SK-N-SH (cell line): ENCODE measurements at regions not wholly inside any gene's neighbourhood (a gene's known extent, or its start where the extent isn't known, plus 50 kb on each side); places are given as distances from the start of the nearest gene placed in this dataset.

ENCODE experiments used
- CTCF ChIA-PET: fragments of 300-600, 350-600 bp; formaldehyde crosslinking; extraction: SDS; loops from one replicate; lab custom pipeline; 2021; lab: Yijun Ruan, JAX
- POLR2A ChIA-PET: fragments of 350-600 bp; sonication (Branson Sonifier 250); formaldehyde crosslinking; extraction: SDS; loops from one replicate; lab custom pipeline; 2020; ENCODE audit warnings: antibody characterized with exemption, inconsistent platforms; lab: Yijun Ruan, JAX
- DNase-seq: peaks from one replicate; pipeline ENCODE4 v3.0.0; 2012
- H2AFZ ChIP-seq: fragments of 200-600 bp; sonication (generic); 2 replicates; pipeline ENCODE4 v1.8.1; 2016; ENCODE audit warnings: antibody characterized with exemption, mild to moderate bottlenecking, low read depth
- H3F3A ChIP-seq: fragments of 200-600 bp; sonication (generic); replicated peaks from 2 replicates; pipeline ENCODE3; 2016; ENCODE audit warnings: antibody characterized with exemption, mild to moderate bottlenecking; ENCODE audit not compliant: insufficient read depth
- H3K27ac ChIP-seq, 2 experiments: fragments of 200-500 bp in 1 of 2; fragments of 200-600 bp in 1 of 2; sonication (Bioruptor generic) in 1 of 2; sonication (generic), shearing (Covaris generic) in 1 of 2; 2 replicates each; pipeline versions ENCODE4 v1.5.1 to v1.6.1; 2014 to 2016; ENCODE audit warnings: low read depth in 2 of 2, inconsistent platforms in 1 of 2, low read length in 1 of 2, mild to moderate bottlenecking in 1 of 2, mixed read lengths in 1 of 2
- H3K27me3 ChIP-seq: fragments of 200-600 bp; sonication (generic), shearing (Covaris generic); 2 replicates; pipeline ENCODE4 v1.6.1; 2016; ENCODE audit warnings: mixed run types; ENCODE audit not compliant: insufficient read depth
- H3K36me3 ChIP-seq, 2 experiments: fragments of 200-500 bp in 1 of 2; fragments of 200-600 bp in 1 of 2; sonication (Bioruptor generic) in 1 of 2; sonication (generic) in 1 of 2; replicated peaks in 1 of 2; 2 replicates each; pipeline versions ENCODE3 to v1.5.1; 2014 to 2016; ENCODE audit warnings: low read length in 1 of 2, mild to moderate bottlenecking in 1 of 2; ENCODE audit not compliant: insufficient read depth in 2 of 2, control insufficient read depth in 1 of 2
- H3K4me1 ChIP-seq, 2 experiments: fragments of 200-500 bp in 1 of 2; fragments of 200-600 bp in 1 of 2; sonication (Bioruptor generic) in 1 of 2; sonication (generic), shearing (Covaris generic) in 1 of 2; 2 replicates each; pipeline versions ENCODE4 v1.5.1 to v1.6.1; 2014 to 2016; ENCODE audit warnings: low read depth in 1 of 2, low read length in 1 of 2, mixed run types in 1 of 2; ENCODE audit not compliant: insufficient read depth in 2 of 2, control insufficient read depth in 1 of 2
- H3K4me2 ChIP-seq: fragments of 200-600 bp; sonication (generic), shearing (Covaris generic); 2 replicates; pipeline ENCODE4 v1.6.1; 2017; ENCODE audit warnings: mixed run types
- H3K4me3 ChIP-seq, 2 experiments: fragments of 200-500 bp in 1 of 2; fragments of 200-600 bp in 1 of 2; sonication (Bioruptor generic) in 1 of 2; sonication (generic), shearing (Covaris generic) in 1 of 2; 2 replicates each; pipeline versions ENCODE4 v1.5.1 to v1.8.1; 2014 to 2016; ENCODE audit warnings: low read depth in 2 of 2, inconsistent platforms in 1 of 2, low read length in 1 of 2, mild to moderate bottlenecking in 1 of 2, mixed read lengths in 1 of 2, moderate library complexity in 1 of 2
- H3K79me2 ChIP-seq: fragments of 200-600 bp; sonication (generic); 2 replicates; pipeline ENCODE4 v1.8.1; 2017; ENCODE audit warnings: mild to moderate bottlenecking; ENCODE audit not compliant: insufficient read depth
- H3K9ac ChIP-seq: fragments of 200-600 bp; sonication (generic); 2 replicates; pipeline ENCODE4 v1.6.1; 2017; ENCODE audit warnings: mixed run types
- H3K9me2 ChIP-seq: fragments of 200-600 bp; sonication (generic); 2 replicates; pipeline ENCODE4 v1.6.1; 2017; ENCODE audit warnings: mixed run types
- H3K9me3 ChIP-seq: fragments of 200-600 bp; sonication (generic); 2 replicates; pipeline ENCODE4 v1.6.1; 2017; ENCODE audit warnings: mixed run types, mild to moderate bottlenecking, moderate library complexity
- H4K20me1 ChIP-seq: fragments of 200-600 bp; sonication (generic); 2 replicates; pipeline ENCODE4 v1.6.1; 2017; ENCODE audit warnings: mild to moderate bottlenecking, mixed run types; ENCODE audit not compliant: insufficient read depth
- ELF1 ChIP-seq: IDR thresholded peaks from 2 replicates; pipeline ENCODE4 v1.4.0; 2012
- EP300 ChIP-seq, 2 experiments: IDR thresholded peaks; 2 replicates each; pipeline versions ENCODE4 v1.4.0 to v1.6.1; 2012; ENCODE audit warnings: borderline replicate concordance in 1 of 2, low read depth in 1 of 2, low read length in 1 of 2
- FOSL2 ChIP-seq: IDR thresholded peaks from 2 replicates; pipeline ENCODE4 v1.4.0; 2012; ENCODE audit warnings: low read depth, mild to moderate bottlenecking, moderate library complexity, borderline replicate concordance
- FOXJ3 ChIP-seq: sonication (generic); formaldehyde crosslinking; IDR thresholded peaks from 2 replicates; pipeline ENCODE4 v1.5.1; 2020; ENCODE audit warnings: mild to moderate bottlenecking, missing genetic modification reagents
- GABPA ChIP-seq: IDR thresholded peaks from 2 replicates; pipeline ENCODE4 v1.4.0; 2012; ENCODE audit warnings: low read depth, mild to moderate bottlenecking
- JUND ChIP-seq: IDR thresholded peaks from 2 replicates; pipeline ENCODE4 v1.4.0; 2012
- MEF2A ChIP-seq: IDR thresholded peaks from 2 replicates; pipeline ENCODE4 v1.4.0; 2012; ENCODE audit warnings: low read depth, borderline replicate concordance
- MXI1 ChIP-seq: IDR thresholded peaks from 2 replicates; pipeline ENCODE4 v1.6.1; 2012; ENCODE audit warnings: mild to moderate bottlenecking, low read depth, low read length, improper control_type of control experiment
- NFIC ChIP-seq: IDR thresholded peaks from 2 replicates; pipeline ENCODE4 v1.4.0; 2012; ENCODE audit warnings: borderline replicate concordance
- NRF1 ChIP-seq: IDR thresholded peaks from 2 replicates; pipeline ENCODE4 v1.6.1; 2012; ENCODE audit warnings: low read depth, mild to moderate bottlenecking, low read length
- SIN3A ChIP-seq: IDR thresholded peaks from 2 replicates; pipeline ENCODE4 v1.6.1; 2012; ENCODE audit warnings: low read depth, mild to moderate bottlenecking, low read length, moderate library complexity, borderline replicate concordance
- SMC3 ChIP-seq: IDR thresholded peaks from 2 replicates; pipeline ENCODE4 v1.6.1; 2012; ENCODE audit warnings: low read depth, low read length, improper control_type of control experiment
- TAF1 ChIP-seq: IDR thresholded peaks from 2 replicates; pipeline ENCODE4 v1.6.1; 2012; ENCODE audit warnings: low read depth, mild to moderate bottlenecking, low read length, moderate library complexity, borderline replicate concordance
- TEAD4 ChIP-seq: IDR thresholded peaks from 2 replicates; pipeline ENCODE4 v1.4.0; 2012; ENCODE audit warnings: mild to moderate bottlenecking, borderline replicate concordance; ENCODE audit not compliant: insufficient read depth
- YY1 ChIP-seq: IDR thresholded peaks from 2 replicates; pipeline ENCODE4 v1.4.0; 2012; ENCODE audit warnings: low read depth, mild to moderate bottlenecking
- WGBS: methylation state at CpG from one replicate; pipeline ENCODE4 v1.1.6; 2017; ENCODE audit warnings: low lambda C conversion rate; 5-methylcytosine and 5-hydroxymethylcytosine counted together
- TF ChIP-seq, protein P1 (sequence below): IDR thresholded peaks from 2 replicates; pipeline ENCODE4 v1.4.0; 2012; ENCODE audit warnings: low read depth, borderline replicate concordance
- TF ChIP-seq, protein P2 (sequence below): IDR thresholded peaks from 2 replicates; pipeline ENCODE4 v1.6.1; 2012; ENCODE audit warnings: mild to moderate bottlenecking, low read depth, low read length, moderate library complexity
- TF ChIP-seq, protein P3 (sequence below): IDR thresholded peaks from 2 replicates; pipeline ENCODE4 v1.4.0; 2012; ENCODE audit warnings: low read depth
- TF ChIP-seq, protein P4 (sequence below): fragments of 150-350 bp; IDR thresholded peaks from 2 replicates; pipeline ENCODE4 v1.6.1; 2017; ENCODE audit warnings: antibody characterized with exemption, low read length, low read depth, borderline replicate concordance
- TF ChIP-seq, protein P5 (sequence below): IDR thresholded peaks from 2 replicates; pipeline ENCODE4; 2012

DNA sequence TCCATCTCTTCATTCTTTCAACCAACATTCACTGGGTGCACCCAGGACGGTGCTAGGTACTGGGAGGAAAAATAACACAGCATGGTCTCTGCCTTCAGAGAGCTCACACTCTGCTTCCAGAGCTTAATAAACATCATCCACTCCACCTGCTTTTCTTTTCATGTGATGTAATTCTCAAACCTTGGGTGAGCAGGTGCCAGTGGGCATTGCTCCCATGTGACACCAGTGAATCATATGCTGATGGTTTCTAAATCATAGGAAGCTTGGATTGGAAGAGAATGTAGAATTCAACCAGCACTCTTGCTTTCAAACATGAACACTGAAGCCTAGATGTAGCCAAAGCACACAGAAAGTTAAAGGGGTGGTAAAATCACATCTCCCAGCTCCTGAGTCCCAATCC lies 189.8 kb downstream of the FOXA2 start:
- WGBS, result 20% methylated on average over 1 of the region's 1 CpG

DNA sequence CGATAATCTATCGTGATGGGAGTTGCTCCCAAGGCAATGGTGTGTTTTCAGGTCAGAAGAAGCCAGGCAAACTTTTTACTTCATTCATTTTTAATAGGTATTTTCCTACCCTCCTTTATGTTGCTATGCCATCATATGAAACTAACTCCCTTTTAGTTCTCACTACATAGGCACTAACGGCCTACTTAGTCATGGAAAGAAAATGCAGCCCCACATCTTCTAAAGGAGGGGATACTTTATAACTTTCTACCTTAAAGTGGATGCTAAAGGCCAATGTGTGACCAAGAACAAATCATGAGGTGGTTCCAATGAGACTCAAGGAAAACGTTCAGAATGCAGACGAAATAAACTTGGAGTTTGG lies 193.8 kb downstream of the FOXA2 start:
- CTCF ChIA-PET, result interaction anchor here (1.1 kb wide), 1 partner anchor 13 kb away, joined by 3 read pairs; no protein-coding TSS in a partner anchor
- Histone ChIP-seq H3K79me2 (no peaks in the 10 kb centered on the region), H4K20me1 (no peaks in the 10 kb centered on the region), H3K27me3 (peaks cover 22% of the 10 kb centered on the region; the same call in 1 of the 2 replicates), H3K4me3 (no peak overlapping the region), H3K9me3 (no peaks in the 10 kb centered on the region), H2AFZ (no peak overlapping the region), H3K27ac (no peak overlapping the region), H3K4me2 (no peak overlapping the region; the same call in 1 of the 2 replicates), H3K9ac (no peak overlapping the region), H3K36me3 (no peaks in the 10 kb centered on the region), H3F3A (no peaks in the 10 kb centered on the region), H3K4me1 (no peaks in the 10 kb centered on the region), H3K9me2 (no peaks in the 10 kb centered on the region)
- 6% methylated on average over 5 of the region's 5 CpGs for WGBS
- POLR2A ChIA-PET, result no interaction called here
- no peak for DNase-seq
- no peak for TF ChIP-seq JUND
- no peak for TF ChIP-seq MEF2A
- TF ChIP-seq, protein P1, sequence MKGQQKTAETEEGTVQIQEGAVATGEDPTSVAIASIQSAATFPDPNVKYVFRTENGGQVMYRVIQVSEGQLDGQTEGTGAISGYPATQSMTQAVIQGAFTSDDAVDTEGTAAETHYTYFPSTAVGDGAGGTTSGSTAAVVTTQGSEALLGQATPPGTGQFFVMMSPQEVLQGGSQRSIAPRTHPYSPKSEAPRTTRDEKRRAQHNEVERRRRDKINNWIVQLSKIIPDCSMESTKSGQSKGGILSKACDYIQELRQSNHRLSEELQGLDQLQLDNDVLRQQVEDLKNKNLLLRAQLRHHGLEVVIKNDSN, result no peak
- no peak for TF ChIP-seq TAF1
- no peak for TF ChIP-seq FOSL2
- no peak for TF ChIP-seq GABPA
- TF ChIP-seq, protein P2, sequence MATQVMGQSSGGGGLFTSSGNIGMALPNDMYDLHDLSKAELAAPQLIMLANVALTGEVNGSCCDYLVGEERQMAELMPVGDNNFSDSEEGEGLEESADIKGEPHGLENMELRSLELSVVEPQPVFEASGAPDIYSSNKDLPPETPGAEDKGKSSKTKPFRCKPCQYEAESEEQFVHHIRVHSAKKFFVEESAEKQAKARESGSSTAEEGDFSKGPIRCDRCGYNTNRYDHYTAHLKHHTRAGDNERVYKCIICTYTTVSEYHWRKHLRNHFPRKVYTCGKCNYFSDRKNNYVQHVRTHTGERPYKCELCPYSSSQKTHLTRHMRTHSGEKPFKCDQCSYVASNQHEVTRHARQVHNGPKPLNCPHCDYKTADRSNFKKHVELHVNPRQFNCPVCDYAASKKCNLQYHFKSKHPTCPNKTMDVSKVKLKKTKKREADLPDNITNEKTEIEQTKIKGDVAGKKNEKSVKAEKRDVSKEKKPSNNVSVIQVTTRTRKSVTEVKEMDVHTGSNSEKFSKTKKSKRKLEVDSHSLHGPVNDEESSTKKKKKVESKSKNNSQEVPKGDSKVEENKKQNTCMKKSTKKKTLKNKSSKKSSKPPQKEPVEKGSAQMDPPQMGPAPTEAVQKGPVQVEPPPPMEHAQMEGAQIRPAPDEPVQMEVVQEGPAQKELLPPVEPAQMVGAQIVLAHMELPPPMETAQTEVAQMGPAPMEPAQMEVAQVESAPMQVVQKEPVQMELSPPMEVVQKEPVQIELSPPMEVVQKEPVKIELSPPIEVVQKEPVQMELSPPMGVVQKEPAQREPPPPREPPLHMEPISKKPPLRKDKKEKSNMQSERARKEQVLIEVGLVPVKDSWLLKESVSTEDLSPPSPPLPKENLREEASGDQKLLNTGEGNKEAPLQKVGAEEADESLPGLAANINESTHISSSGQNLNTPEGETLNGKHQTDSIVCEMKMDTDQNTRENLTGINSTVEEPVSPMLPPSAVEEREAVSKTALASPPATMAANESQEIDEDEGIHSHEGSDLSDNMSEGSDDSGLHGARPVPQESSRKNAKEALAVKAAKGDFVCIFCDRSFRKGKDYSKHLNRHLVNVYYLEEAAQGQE, result no peak
- no peak for TF ChIP-seq MXI1
- TF ChIP-seq, protein P3, sequence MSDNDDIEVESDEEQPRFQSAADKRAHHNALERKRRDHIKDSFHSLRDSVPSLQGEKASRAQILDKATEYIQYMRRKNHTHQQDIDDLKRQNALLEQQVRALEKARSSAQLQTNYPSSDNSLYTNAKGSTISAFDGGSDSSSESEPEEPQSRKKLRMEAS, result no peak
- no peak for TF ChIP-seq SIN3A
- no peak for TF ChIP-seq NFIC
- no peak for TF ChIP-seq EP300 (IDR thresholded peaks at IDR 0.05; ENCODE audit: borderline replicate concordance in 1 of 2, low read depth in 1 of 2, low read length in 1 of 2)

More for the DNA sequence above, 189.8 kb downstream of the FOXA2 start:
- POLR2A ChIA-PET, result no interaction called here
- H3K4me3 ChIP-seq, result no peak overlapping the region
- CTCF ChIA-PET, result no interaction called here
- no peaks in the 10 kb centered on the region for H3K4me1 ChIP-seq
- no peak overlapping the region for H2AFZ ChIP-seq
- no peak for DNase-seq
- no peaks in the 10 kb centered on the region for H3K79me2 ChIP-seq
- no peaks in the 10 kb centered on the region for H3F3A ChIP-seq
- no peaks in the 10 kb centered on the region for H3K36me3 ChIP-seq
- H4K20me1 ChIP-seq, result no peaks in the 10 kb centered on the region
- H3K27me3 ChIP-seq, result peaks cover 32% of the 10 kb centered on the region; the same call in 1 of the 2 replicates
- TF ChIP-seq ELF1 (no peak), NFIC (no peak), SMC3 (no peak), FOSL2 (no peak), GABPA (no peak), FOXJ3 (no peak), SIN3A (no peak), TEAD4 (no peak), YY1 (no peak), NRF1 (no peak), MXI1 (no peak), JUND (no peak)
- TF ChIP-seq, protein P4, sequence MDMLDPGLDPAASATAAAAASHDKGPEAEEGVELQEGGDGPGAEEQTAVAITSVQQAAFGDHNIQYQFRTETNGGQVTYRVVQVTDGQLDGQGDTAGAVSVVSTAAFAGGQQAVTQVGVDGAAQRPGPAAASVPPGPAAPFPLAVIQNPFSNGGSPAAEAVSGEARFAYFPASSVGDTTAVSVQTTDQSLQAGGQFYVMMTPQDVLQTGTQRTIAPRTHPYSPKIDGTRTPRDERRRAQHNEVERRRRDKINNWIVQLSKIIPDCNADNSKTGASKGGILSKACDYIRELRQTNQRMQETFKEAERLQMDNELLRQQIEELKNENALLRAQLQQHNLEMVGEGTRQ, result no peak
- TF ChIP-seq, protein P3, result no peak
- TF ChIP-seq, protein P5, sequence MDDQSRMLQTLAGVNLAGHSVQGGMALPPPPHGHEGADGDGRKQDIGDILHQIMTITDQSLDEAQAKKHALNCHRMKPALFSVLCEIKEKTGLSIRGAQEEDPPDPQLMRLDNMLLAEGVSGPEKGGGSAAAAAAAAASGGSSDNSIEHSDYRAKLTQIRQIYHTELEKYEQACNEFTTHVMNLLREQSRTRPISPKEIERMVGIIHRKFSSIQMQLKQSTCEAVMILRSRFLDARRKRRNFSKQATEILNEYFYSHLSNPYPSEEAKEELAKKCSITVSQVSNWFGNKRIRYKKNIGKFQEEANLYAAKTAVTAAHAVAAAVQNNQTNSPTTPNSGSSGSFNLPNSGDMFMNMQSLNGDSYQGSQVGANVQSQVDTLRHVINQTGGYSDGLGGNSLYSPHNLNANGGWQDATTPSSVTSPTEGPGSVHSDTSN, result no peak
- TF ChIP-seq, all 33 proteins: peak for 0
- Histone ChIP-seq H3K9me3 (no peaks in the 10 kb centered on the region), H3K9me2 (no peaks in the 10 kb centered on the region), H3K9ac (no peak overlapping the region), H3K4me2 (no peak overlapping the region), H3K27ac (no peak overlapping the region)
